Activated T-helper 2 cell treated with anti-CD3 and anti-CD28 coated beads, Interferon-gamma antibody, Interleukin-2, Interleukin-4, amounts not matched to agents 10 μg/mL and 5 μg/mL and 100 μg/mL, durations not matched to agents 14 hours and 24 hours and 36 hours (primary cell): ENCODE measurements at regions not wholly inside any gene's neighbourhood (a gene's known extent, or its start where the extent isn't known, plus 50 kb on each side); places are given as distances from the start of the nearest gene placed in this dataset.

Experiments
- DNase-seq: peaks from one replicate; pipeline ENCODE4 v3.0.0; 2021; ENCODE audit warnings: low spot score
- H3K27ac Mint-ChIP-seq: one replicate; pipeline ENCODE4 v1.8.0; 2021; ENCODE audit warnings: mixed read lengths
- H3K27me3 Mint-ChIP-seq: one replicate; pipeline ENCODE4 v1.8.0; 2021; ENCODE audit warnings: low read depth, mixed read lengths
- H3K36me3 Mint-ChIP-seq: one replicate; pipeline ENCODE4 v1.8.0; 2021; ENCODE audit warnings: low read depth, mixed read lengths
- H3K4me1 Mint-ChIP-seq: one replicate; pipeline ENCODE4 v1.8.0; 2021; ENCODE audit warnings: low read depth, mixed read lengths
- H3K4me3 Mint-ChIP-seq: one replicate; pipeline ENCODE4 v1.8.0; 2021; ENCODE audit warnings: low read depth, mild to moderate bottlenecking, moderate library complexity, mixed read lengths
- H3K9me3 Mint-ChIP-seq: one replicate; pipeline ENCODE4 v1.8.0; 2021; ENCODE audit warnings: mixed read lengths
- intact Hi-C: fragments of 100-400 bp; cut with micrococcal nuclease; formaldehyde crosslinking; loops from one replicate; pipeline ENCODE4 v1.15.1; 2023

DNA sequence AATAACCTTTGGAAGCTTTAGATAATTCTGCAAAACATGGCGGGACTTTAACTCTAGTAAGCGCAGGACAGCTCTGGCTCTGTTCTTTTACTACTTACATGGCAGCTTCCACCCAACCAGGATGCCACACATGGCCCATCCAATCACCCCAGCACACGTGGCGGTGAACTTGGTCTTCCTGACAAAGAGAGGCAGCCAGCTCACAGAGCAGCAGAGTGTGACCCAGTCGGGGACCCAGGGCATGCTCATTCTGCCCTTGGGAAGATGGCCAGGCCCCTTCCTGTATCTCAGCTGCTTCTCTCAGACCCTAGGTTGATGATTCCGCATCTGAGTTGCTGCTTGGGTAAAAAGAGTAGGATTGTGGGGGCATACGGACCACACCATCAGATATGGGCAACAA lies 172.1 kb downstream of the USP12 start:
- Mint-ChIP-seq H3K4me3 (no peak overlapping the region), H3K36me3 (no peaks in the 10 kb centered on the region), H3K9me3 (no peaks in the 10 kb centered on the region), H3K27me3 (peaks cover 22% of the 10 kb centered on the region), H3K4me1 (peaks cover 8% of the 10 kb centered on the region), H3K27ac (no peak overlapping the region)
- intact Hi-C loops: no loop called here
- DNase-seq: no peak

DNA sequence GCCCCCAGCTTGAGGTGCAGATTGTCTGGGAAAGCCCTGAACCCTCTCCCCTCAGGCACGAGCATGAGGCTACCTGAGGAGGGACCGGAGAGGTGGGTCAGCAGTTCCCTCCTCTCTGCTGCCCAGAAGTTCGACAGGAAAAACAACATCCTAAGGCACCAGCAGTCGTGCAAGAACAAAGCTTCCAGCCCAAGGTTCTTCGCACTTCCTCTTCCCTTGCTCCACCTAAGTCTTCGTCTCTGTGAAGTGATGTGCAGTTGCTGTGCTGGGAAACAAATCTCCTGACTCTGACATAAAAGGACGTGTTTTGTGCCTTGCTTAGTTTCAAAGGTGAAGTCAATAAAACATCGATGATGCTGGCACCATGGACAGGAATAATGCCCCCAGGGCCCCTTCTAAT lies 173.3 kb downstream of the USP12 start:
- intact Hi-C loops: no loop called here
- peaks cover 8% of the 10 kb centered on the region for H3K4me1 Mint-ChIP-seq
- DNase-seq: no peak
- no peaks in the 10 kb centered on the region for H3K36me3 Mint-ChIP-seq
- H3K4me3 Mint-ChIP-seq: no peak overlapping the region
- H3K27me3 Mint-ChIP-seq: peaks cover 15% of the 10 kb centered on the region
- no peak overlapping the region for H3K27ac Mint-ChIP-seq
- no peaks in the 10 kb centered on the region for H3K9me3 Mint-ChIP-seq

- Mint-ChIP-seq H3K27ac (peak overlapping the region; percentile 14), H3K4me3 (no peak overlapping the region)
- DNase-seq: no peak
Measured at GRCh38 chr13:26996965-26997752, 174.5 kb downstream of the USP12 start.

DNA sequence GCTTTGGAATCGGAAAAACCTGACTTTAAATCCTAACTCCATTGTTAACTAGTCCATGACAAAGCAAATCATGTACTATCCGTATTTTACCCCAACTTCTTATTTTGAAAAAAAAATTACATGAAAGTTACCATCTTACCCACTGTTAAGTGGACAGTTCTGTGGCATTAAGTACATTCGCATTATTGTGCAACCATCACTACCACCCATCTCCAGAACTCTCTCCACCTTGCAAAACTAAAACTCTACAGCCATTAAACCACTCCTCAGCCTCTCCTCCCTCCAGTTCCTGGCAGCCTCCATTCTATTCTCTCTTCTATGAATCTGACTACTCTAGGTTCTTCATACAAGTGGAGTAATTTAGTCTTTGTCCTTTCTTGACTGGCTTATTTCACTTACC lies 176.5 kb downstream of the USP12 start:
- H3K4me1 Mint-ChIP-seq: peaks cover 8% of the 10 kb centered on the region
- no peak overlapping the region for H3K27ac Mint-ChIP-seq
- no peak for DNase-seq
- no peak overlapping the region for H3K4me3 Mint-ChIP-seq
- H3K27me3 Mint-ChIP-seq: peaks cover 12% of the 10 kb centered on the region
- H3K36me3 Mint-ChIP-seq: no peaks in the 10 kb centered on the region
- no peaks in the 10 kb centered on the region for H3K9me3 Mint-ChIP-seq
- intact Hi-C loops: no loop called here

More at GRCh38 chr13:26996965-26997752, 174.5 kb downstream of the USP12 start:
- no peaks in the 10 kb centered on the region for H3K36me3 Mint-ChIP-seq
- peaks cover 8% of the 10 kb centered on the region for H3K4me1 Mint-ChIP-seq
- peaks cover 15% of the 10 kb centered on the region for H3K27me3 Mint-ChIP-seq
- H3K9me3 Mint-ChIP-seq: no peaks in the 10 kb centered on the region
- intact Hi-C loops: loop anchor here (1.0 kb wide), 1 partner anchor 26 kb away; no protein-coding TSS in a partner anchor

DNA sequence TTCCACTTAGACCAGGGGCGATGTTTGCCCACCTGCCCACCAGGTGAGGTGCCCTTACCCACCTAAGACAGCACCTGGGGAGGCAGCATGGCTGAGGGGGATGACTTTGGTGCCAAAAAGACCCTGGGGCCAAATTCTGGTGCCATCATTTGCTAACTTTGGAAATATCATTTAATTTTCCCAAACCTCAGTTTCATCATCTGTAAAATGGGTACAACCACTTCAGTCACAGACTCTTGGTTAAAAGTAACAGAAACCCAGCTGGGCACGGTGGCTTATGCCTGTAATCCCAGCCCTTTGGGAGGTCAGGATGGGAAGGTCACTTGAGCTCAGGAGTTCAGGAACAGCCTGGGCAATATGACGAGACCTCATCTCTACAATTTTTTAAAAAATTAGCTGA lies 177.8 kb downstream of the USP12 start:
- intact Hi-C loops: no loop called here
- H3K4me1 Mint-ChIP-seq: peaks cover 8% of the 10 kb centered on the region
- H3K27me3 Mint-ChIP-seq: peaks cover 8% of the 10 kb centered on the region
- no peak for DNase-seq
- no peaks in the 10 kb centered on the region for H3K9me3 Mint-ChIP-seq
- no peak overlapping the region for H3K27ac Mint-ChIP-seq
- no peak overlapping the region for H3K4me3 Mint-ChIP-seq
- no peaks in the 10 kb centered on the region for H3K36me3 Mint-ChIP-seq

GRCh38 chr13:26992951-26993719 lies 178.5 kb downstream of the USP12 start:
- intact Hi-C loops: no loop called here
- Mint-ChIP-seq H3K27ac (no peak overlapping the region), H3K4me1 (peaks cover 8% of the 10 kb centered on the region), H3K27me3 (peaks cover 11% of the 10 kb centered on the region), H3K4me3 (no peak overlapping the region), H3K9me3 (no peaks in the 10 kb centered on the region), H3K36me3 (no peaks in the 10 kb centered on the region)
- no peak for DNase-seq

DNA sequence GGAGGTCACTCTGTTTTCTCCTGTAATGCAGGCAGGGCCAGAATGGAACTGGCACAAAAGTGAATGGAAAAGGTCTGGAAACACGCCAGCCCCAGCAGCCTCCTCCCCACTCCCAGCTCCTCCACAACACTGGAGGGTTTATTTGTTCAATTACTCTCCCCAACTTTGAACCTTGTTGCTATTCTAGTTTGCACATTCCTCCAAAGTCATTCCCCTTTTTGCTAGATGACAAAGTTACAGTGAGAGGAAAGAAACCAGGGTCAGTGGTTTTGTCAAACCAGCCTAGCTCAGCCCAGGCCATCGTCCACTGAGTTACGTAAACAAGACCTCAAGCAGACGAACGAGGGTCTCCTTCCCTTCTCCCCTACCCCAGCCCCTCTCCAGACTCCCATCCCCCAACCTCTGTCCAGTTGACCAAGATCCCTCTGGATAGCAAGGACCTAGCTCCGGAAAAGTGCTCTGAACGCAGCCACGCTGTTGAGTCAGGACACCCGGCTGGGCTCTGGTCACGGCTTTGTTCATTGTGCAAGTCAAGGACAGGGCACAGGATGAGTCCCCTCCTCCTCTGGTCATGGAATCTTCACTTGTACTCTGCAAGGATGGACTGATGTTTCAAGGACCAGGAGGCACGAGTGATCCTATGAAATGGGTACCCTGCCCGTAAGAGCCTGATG lies 180.0 kb downstream of the USP12 start:
- no peak for DNase-seq
- Mint-ChIP-seq H3K4me3 (no peak overlapping the region), H3K9me3 (no peaks in the 10 kb centered on the region), H3K36me3 (no peaks in the 10 kb centered on the region), H3K27ac (no peak overlapping the region), H3K4me1 (no peaks in the 10 kb centered on the region), H3K27me3 (peaks cover 14% of the 10 kb centered on the region)
- intact Hi-C loops: no loop called here

- Mint-ChIP-seq H3K4me3 (no peak overlapping the region), H3K9me3 (no peaks in the 10 kb centered on the region), H3K27me3 (peaks cover 10% of the 10 kb centered on the region), H3K36me3 (no peaks in the 10 kb centered on the region), H3K4me1 (peaks cover 3% of the 10 kb centered on the region), H3K27ac (no peak overlapping the region)
- intact Hi-C loops: loop anchor here (5.0 kb wide), 1 partner anchor 292 kb away; no protein-coding TSS in a partner anchor
- DNase-seq: no peak
Measured at GRCh38 chr13:26989957-26990713, 181.5 kb downstream of the USP12 start.

- intact Hi-C loops: loop anchor here (5.0 kb wide), 1 partner anchor 293 kb away; no protein-coding TSS in a partner anchor
- H3K4me3 Mint-ChIP-seq: no peak overlapping the region
- peaks cover 8% of the 10 kb centered on the region for H3K27me3 Mint-ChIP-seq
- no peaks in the 10 kb centered on the region for H3K9me3 Mint-ChIP-seq
- H3K27ac Mint-ChIP-seq: no peak overlapping the region
- peaks cover 4% of the 10 kb centered on the region for H3K4me1 Mint-ChIP-seq
- DNase-seq: no peak
- H3K36me3 Mint-ChIP-seq: no peaks in the 10 kb centered on the region
Measured at GRCh38 chr13:26989261-26989956, 182.2 kb downstream of the USP12 start.

GRCh38 chr13:26988059-26988769 lies 183.4 kb downstream of the USP12 start:
- DNase-seq: no peak
- Mint-ChIP-seq H3K27ac (no peak overlapping the region), H3K36me3 (no peaks in the 10 kb centered on the region), H3K27me3 (peaks cover 8% of the 10 kb centered on the region), H3K9me3 (no peaks in the 10 kb centered on the region), H3K4me1 (peaks cover 8% of the 10 kb centered on the region), H3K4me3 (no peak overlapping the region)
- intact Hi-C loops: loop anchor here (5.0 kb wide), 1 partner anchor 294 kb away; no protein-coding TSS in a partner anchor

- Mint-ChIP-seq H3K4me3 (no peak overlapping the region), H3K27me3 (peaks cover 8% of the 10 kb centered on the region), H3K9me3 (no peaks in the 10 kb centered on the region), H3K4me1 (peaks cover 9% of the 10 kb centered on the region), H3K27ac (no peak overlapping the region), H3K36me3 (no peaks in the 10 kb centered on the region)
- DNase-seq: no peak
- intact Hi-C loops: loop anchor here (5.0 kb wide), 1 partner anchor 295 kb away; no protein-coding TSS in a partner anchor
Measured at GRCh38 chr13:26987486-26988013, 184.1 kb downstream of the USP12 start.
